Osteoblast (primary cell): ENCODE measurements at regions not wholly inside any gene's neighbourhood (a gene's known extent, or its start where the extent isn't known, plus 50 kb on each side); places are given as distances from the start of the nearest gene placed in this dataset.

Experiments
- DNase-seq: peaks from one replicate; pipeline ENCODE4 v3.0.0; 2011; ENCODE audit warnings: low spot score, mixed read lengths; ENCODE audit not compliant: insufficient read length; ENCODE audit errors: missing footprints
- H2AFZ ChIP-seq: 2 replicates; pipeline ENCODE4 v1.6.0; 2011; ENCODE audit warnings: mild to moderate bottlenecking, low read length
- H3K27ac ChIP-seq: 2 replicates; pipeline ENCODE4 v1.5.1; 2011; ENCODE audit warnings: mild to moderate bottlenecking, low read depth, low read length, moderate library complexity
- H3K27me3 ChIP-seq: 2 replicates; pipeline ENCODE4 v1.6.0; 2012; ENCODE audit warnings: mild to moderate bottlenecking, control low read depth, inconsistent platforms, low read length, moderate library complexity; ENCODE audit not compliant: insufficient read depth
- H3K36me3 ChIP-seq: 2 replicates; pipeline ENCODE4 v1.5.1; 2011; ENCODE audit warnings: mild to moderate bottlenecking, low read length, control low read depth, moderate library complexity; ENCODE audit not compliant: insufficient read depth
- H3K4me1 ChIP-seq: 2 replicates; pipeline ENCODE4 v1.5.1; 2011; ENCODE audit warnings: mild to moderate bottlenecking, low read length, control low read depth, moderate library complexity; ENCODE audit not compliant: insufficient read depth
- H3K4me2 ChIP-seq: 2 replicates; pipeline ENCODE4 v1.6.0; 2011; ENCODE audit warnings: mild to moderate bottlenecking, low read length; ENCODE audit not compliant: insufficient read depth
- H3K4me3 ChIP-seq: fragments of 200-600 bp; sonication (generic); 3 replicates; pipeline ENCODE4 v1.5.1; 2012; ENCODE audit warnings: mild to moderate bottlenecking, low read length, inconsistent platforms; ENCODE audit not compliant: insufficient read depth
- H3K79me2 ChIP-seq: 2 replicates; pipeline ENCODE4 v1.6.0; 2012; ENCODE audit warnings: mild to moderate bottlenecking, low read length, control low read depth, inconsistent platforms; ENCODE audit not compliant: insufficient read depth
- H3K9me3 ChIP-seq: 2 replicates; pipeline ENCODE4 v1.5.1; 2011; ENCODE audit warnings: low read depth, low read length, control low read depth
- H4K20me1 ChIP-seq: 2 replicates; pipeline ENCODE4 v1.6.0; 2012; ENCODE audit warnings: mild to moderate bottlenecking, low read length, control low read depth; ENCODE audit not compliant: insufficient read depth
- TF ChIP-seq, protein P1 (sequence below): IDR thresholded peaks from 2 replicates; pipeline ENCODE4 v1.5.1; 2011; ENCODE audit warnings: mild to moderate bottlenecking, low read depth, low read length, moderate library complexity; ENCODE audit errors: extremely low read depth

DNA sequence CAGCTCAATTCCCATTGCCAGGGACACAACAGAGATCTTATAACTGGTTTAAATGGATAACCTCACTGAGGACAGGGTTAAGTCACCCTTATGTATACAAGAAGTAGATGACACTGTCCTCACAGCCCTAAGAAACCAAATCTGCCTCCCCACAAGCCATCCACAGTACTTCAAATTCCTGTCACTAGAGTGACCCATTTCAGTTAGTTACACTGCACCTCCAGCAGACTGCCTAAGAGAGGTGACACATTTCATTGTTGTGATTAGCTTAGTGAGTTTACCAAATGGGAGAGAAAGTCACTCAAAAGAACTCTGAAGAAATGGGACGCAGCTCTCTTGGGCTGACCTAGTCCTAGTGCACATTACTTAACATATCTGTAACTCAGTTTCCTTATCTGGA lies 53.6 kb upstream of the HTR1A start:
- Histone ChIP-seq H3K36me3 (no peaks in the 10 kb centered on the region), H3K27me3 (no peaks in the 10 kb centered on the region), H3K27ac (no peak overlapping the region), H3K79me2 (no peaks in the 10 kb centered on the region), H3K4me3 (no peak overlapping the region), H3K4me1 (no peaks in the 10 kb centered on the region), H3K4me2 (no peak overlapping the region), H4K20me1 (no peaks in the 10 kb centered on the region), H2AFZ (no peak overlapping the region), H3K9me3 (no peaks in the 10 kb centered on the region)
- no peak for DNase-seq
- TF ChIP-seq, protein P1, sequence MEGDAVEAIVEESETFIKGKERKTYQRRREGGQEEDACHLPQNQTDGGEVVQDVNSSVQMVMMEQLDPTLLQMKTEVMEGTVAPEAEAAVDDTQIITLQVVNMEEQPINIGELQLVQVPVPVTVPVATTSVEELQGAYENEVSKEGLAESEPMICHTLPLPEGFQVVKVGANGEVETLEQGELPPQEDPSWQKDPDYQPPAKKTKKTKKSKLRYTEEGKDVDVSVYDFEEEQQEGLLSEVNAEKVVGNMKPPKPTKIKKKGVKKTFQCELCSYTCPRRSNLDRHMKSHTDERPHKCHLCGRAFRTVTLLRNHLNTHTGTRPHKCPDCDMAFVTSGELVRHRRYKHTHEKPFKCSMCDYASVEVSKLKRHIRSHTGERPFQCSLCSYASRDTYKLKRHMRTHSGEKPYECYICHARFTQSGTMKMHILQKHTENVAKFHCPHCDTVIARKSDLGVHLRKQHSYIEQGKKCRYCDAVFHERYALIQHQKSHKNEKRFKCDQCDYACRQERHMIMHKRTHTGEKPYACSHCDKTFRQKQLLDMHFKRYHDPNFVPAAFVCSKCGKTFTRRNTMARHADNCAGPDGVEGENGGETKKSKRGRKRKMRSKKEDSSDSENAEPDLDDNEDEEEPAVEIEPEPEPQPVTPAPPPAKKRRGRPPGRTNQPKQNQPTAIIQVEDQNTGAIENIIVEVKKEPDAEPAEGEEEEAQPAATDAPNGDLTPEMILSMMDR = no peak
